HG02970 (cell line): ENCODE measurements at regions not wholly inside any gene's neighbourhood (a gene's known extent, or its start where the extent isn't known, plus 50 kb on each side); places are given as distances from the start of the nearest gene placed in this dataset.

Source experiments
- ATAC-seq: cut with Tn5 transposase; IDR thresholded peaks from one replicate; pipeline ENCODE4 v1.9.1; 2021; ENCODE audit warnings: mild to moderate bottlenecking, moderate library complexity, moderate number of reproducible peaks; ENCODE audit not compliant: unreplicated experiment, low FRiP score

GRCh38 chr9:2303056-2303455 is 287.9 kb downstream of the SMARCA2 start:
- no peak for ATAC-seq

- ATAC-seq: no peak
Observed at GRCh38 chr9:2307480-2307879, 292.3 kb downstream of the SMARCA2 start.

GRCh38 chr9:2311920-2312319 is 296.8 kb downstream of the SMARCA2 start:
- no peak for ATAC-seq

GRCh38 chr9:2313512-2313911 is 298.4 kb downstream of the SMARCA2 start:
- ATAC-seq: no peak

- ATAC-seq: no peak
Observed at GRCh38 chr9:2317591-2317990, 302.4 kb downstream of the SMARCA2 start.

- ATAC-seq: no peak
Observed at GRCh38 chr9:2319421-2319820, 302.2 kb upstream of the VLDLR start.

GRCh38 chr9:2320114-2320513 is 301.5 kb upstream of the VLDLR start:
- no peak for ATAC-seq

GRCh38 chr9:2320632-2321031 is 301.0 kb upstream of the VLDLR start:
- ATAC-seq: no peak

- no peak for ATAC-seq
Observed at GRCh38 chr9:2321523-2322148, 300.0 kb upstream of the VLDLR start.

GRCh38 chr9:2324742-2325141 is 296.8 kb upstream of the VLDLR start:
- ATAC-seq: no peak

- ATAC-seq: no peak
Observed at GRCh38 chr9:2332663-2333062, 288.9 kb upstream of the VLDLR start.

- no peak for ATAC-seq
Observed at GRCh38 chr9:2335260-2335659, 286.3 kb upstream of the VLDLR start.

GRCh38 chr9:2336055-2336454 is 285.5 kb upstream of the VLDLR start:
- ATAC-seq: no peak

GRCh38 chr9:2337131-2337530 is 284.5 kb upstream of the VLDLR start:
- no peak for ATAC-seq

GRCh38 chr9:2337627-2338026 is 284.0 kb upstream of the VLDLR start:
- no peak for ATAC-seq

GRCh38 chr9:2338777-2339365 is 282.7 kb upstream of the VLDLR start:
- ATAC-seq: no peak

GRCh38 chr9:2339416-2339815 is 282.2 kb upstream of the VLDLR start:
- ATAC-seq: no peak

- ATAC-seq: no peak
Observed at GRCh38 chr9:2340046-2340760, 281.4 kb upstream of the VLDLR start.

- ATAC-seq: no peak
Observed at GRCh38 chr9:2341126-2341525, 280.5 kb upstream of the VLDLR start.

GRCh38 chr9:2341956-2342355 is 279.6 kb upstream of the VLDLR start:
- ATAC-seq: no peak

GRCh38 chr9:2343756-2344155 is 277.8 kb upstream of the VLDLR start:
- ATAC-seq: no peak

- ATAC-seq: no peak
Observed at GRCh38 chr9:2344436-2344835, 277.2 kb upstream of the VLDLR start.
